ENCODE measurements at regions not wholly inside any gene's neighbourhood (a gene's known extent, or its start where the extent isn't known, plus 50 kb on each side); places are given as distances from the start of the nearest gene placed in this dataset.

GRCh38 chr6:14190191-14190928 lies 72.8 kb downstream of the CD83 start:
- TF ChIP-seq CTCF (IDR thresholded peaks at IDR 0.05) (no peak), POLR2A (IDR thresholded peaks at IDR 0.05) (no peak)

Measured in body of pancreas (tissue), 4 donors.